NT2/D1 (cell line): ENCODE measurements at regions not wholly inside any gene's neighbourhood (a gene's known extent, or its start where the extent isn't known, plus 50 kb on each side); places are given as distances from the start of the nearest gene placed in this dataset.

Experiments used
- SUZ12 ChIP-seq: IDR thresholded peaks from 2 replicates; pipeline ENCODE4 v1.6.1; 2011; ENCODE audit not compliant: insufficient read length, insufficient read depth; ENCODE audit errors: extremely low read depth
- YY1 ChIP-seq: IDR thresholded peaks from 2 replicates; pipeline ENCODE4 v1.6.1; 2011; ENCODE audit not compliant: insufficient read length, insufficient read depth
- ZNF274 ChIP-seq: IDR thresholded peaks from 2 replicates; pipeline ENCODE4 v1.6.1; 2011; ENCODE audit warnings: mild to moderate bottlenecking, low read depth, low read length

- TF ChIP-seq ZNF274: no peak
- TF ChIP-seq SUZ12: no peak
- TF ChIP-seq YY1: no peak
Observed at GRCh38 chr13:21297447-21297846, 121.0 kb downstream of the MRPL57 start.
